HTR-8/SVneo (cell line): ENCODE measurements at regions not wholly inside any gene's neighbourhood (a gene's known extent, or its start where the extent isn't known, plus 50 kb on each side); places are given as distances from the start of the nearest gene placed in this dataset.
"Not testable (repeated sequence)": the region's sequence is repeated elsewhere in the genome, so short reads cannot be mapped to it uniquely, and the experiment has no call there.

ENCODE experiments used
- DNase-seq: peaks from one replicate; pipeline ENCODE4 v3.0.0; 2011; ENCODE audit warnings: low spot score, mixed read lengths; ENCODE audit not compliant: insufficient read length
- FAIRE-seq: peaks from 2 replicates; lab custom pipeline; 2011; peaks lifted over from hg19 to GRCh38; lab: Jason Lieb, UNC

DNA sequence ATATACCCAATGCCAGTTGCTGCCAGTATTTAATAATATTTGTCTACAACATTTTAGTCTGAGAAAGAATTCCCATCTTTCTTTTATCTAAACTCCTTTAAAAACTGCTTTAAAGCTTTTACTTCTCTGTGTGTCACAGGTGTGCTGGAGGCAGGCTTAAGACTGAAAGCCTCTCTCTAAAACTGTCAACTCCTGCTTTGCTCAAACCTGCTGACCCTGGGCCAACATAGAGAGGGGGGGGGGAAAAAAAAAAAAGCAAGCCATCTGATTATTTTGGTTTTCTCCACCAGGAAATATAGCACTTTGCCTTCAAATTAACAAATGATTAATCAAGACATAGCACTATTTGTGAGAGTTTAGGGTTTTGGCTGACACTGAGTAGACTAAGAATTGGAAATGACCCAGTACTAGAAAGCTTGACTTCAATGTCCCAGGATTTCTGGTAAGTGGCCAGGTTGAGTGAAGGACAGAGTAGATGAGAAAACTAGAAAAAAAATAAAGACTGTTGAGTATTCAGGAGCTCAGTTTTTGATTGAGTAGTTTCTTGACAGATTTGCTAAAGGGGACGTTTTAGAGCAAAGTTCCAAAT, 357.0 kb upstream of the FLRT2 start:
- no peak for DNase-seq
- no peak for FAIRE-seq

- FAIRE-seq = no peak
- no peak for DNase-seq
Observed at GRCh38 chr14:85175556-85175955, 354.4 kb upstream of the FLRT2 start.

GRCh38 chr14:85178864-85179263, 351.1 kb upstream of the FLRT2 start:
- FAIRE-seq (no peak), DNase-seq (no peak)

- no peak for FAIRE-seq
- DNase-seq = no peak
Observed at GRCh38 chr14:85180876-85181275, 349.1 kb upstream of the FLRT2 start.

GRCh38 chr14:85182282-85182681, 347.7 kb upstream of the FLRT2 start:
- FAIRE-seq (no peak), DNase-seq (no peak)

DNA sequence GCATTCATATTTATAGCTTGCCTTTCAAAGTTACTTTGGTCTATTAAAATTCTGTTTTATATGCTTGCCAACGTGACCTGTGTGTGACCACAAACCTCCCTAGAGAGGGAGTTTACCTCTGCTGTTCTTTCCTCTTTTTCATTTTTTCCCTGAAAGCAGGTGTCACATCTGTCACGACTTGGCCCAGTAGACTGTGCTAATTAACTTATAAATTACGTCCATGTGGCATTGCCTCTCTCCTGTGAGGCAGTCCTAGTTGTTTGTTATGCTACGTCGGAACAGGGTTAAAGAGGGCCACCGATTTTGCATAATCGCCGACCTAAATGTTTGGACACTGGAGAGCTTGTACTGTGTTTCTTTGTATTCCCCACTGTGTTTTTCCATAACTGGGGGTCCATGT, 343.9 kb upstream of the FLRT2 start:
- FAIRE-seq (no peak), DNase-seq (no peak)

GRCh38 chr14:85187521-85187920, 342.4 kb upstream of the FLRT2 start:
- DNase-seq = no peak
- no peak for FAIRE-seq

- DNase-seq (no peak), FAIRE-seq (no peak)
Observed at GRCh38 chr14:85188836-85189235, 341.1 kb upstream of the FLRT2 start.

DNA sequence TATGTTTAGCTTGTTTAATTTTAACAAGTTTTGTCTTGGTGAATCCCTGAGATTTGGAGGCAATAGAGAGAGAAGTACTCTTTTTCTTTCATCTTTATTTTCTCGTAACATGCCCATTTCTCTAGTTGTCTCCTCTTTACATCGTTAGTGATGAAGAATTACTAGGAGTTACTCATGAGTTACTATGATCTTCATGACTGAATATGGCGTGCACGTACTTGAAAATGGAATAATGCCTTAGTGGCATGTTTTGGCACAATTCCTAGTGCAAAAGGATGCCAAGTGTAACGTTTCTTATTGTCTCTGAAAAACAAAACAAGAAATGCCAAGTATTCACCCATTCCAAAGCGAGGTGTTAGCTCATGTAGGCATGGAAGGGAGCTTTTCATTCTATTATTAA, 340.7 kb upstream of the FLRT2 start:
- FAIRE-seq, DNase-seq: not testable (repeated sequence)

GRCh38 chr14:85190251-85190650, 339.7 kb upstream of the FLRT2 start:
- no peak for FAIRE-seq
- no peak for DNase-seq

- no peak for FAIRE-seq
Observed at GRCh38 chr14:85191986-85192385, 338.0 kb upstream of the FLRT2 start.

GRCh38 chr14:85195872-85196477, 334.0 kb upstream of the FLRT2 start:
- no peak for FAIRE-seq
- DNase-seq = no peak

More at GRCh38 chr14:85191986-85192385, 338.0 kb upstream of the FLRT2 start:
- no peak for DNase-seq

DNA sequence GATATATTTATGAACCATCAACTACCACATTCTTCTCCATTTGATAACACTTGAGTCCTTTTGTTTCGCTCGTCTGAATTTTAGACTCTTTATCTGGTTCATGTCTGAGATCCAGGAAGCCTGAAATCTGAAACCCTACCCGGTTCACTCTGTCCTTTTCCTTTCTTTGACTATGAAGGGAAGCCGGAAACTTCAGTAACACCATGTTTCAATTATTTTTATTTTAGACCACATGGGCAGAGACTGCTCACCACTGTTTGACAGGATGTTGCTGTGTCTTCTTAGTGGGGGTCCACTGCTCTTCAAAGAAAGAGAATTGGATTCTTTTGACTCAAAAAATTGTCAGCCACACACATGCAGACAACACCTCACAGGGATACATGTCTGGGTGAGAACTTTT, 331.9 kb upstream of the FLRT2 start:
- FAIRE-seq = no peak

DNA sequence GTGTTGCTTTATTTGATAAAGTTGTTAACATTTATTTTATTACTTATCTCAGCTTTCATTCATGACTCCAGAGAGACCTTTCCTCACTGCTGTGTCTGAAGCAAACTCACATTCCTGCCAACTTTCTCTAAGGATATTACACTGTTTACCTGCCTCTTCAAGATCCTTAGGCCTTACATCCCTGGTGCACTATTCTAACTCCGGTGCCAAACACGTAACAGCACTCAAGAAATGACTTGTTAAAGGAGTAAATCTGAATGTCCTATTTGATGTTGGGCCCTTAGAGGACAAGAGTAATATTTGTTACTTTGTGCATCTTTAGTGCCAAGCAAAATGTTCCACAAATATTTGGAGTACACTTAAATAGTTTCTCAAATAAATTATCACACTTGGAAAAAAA, 324.1 kb upstream of the FLRT2 start:
- DNase-seq (no peak), FAIRE-seq (no peak)

More for the DNA sequence above, 331.9 kb upstream of the FLRT2 start:
- DNase-seq = no peak

GRCh38 chr14:85214471-85214870, 315.5 kb upstream of the FLRT2 start:
- DNase-seq (no peak), FAIRE-seq (no peak)

DNA sequence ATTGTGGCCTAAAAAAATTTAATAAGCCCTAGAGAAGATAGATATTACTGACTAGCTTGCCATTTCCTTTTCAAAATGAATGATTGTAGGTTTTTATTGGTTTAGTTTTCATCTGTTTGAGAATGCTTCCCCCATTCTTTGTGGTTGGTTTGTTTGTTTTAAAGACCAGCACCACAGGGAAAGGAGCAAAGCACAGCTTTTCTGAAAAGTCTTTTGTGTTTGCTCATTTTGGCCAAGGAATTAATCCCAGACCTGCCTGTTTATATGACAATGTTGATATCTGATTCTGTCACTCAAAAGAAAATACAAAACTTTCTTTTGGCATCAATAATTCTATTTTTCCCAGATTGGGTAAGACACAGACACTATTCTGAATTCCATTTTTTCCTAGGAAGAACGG, 312.5 kb upstream of the FLRT2 start:
- no peak for FAIRE-seq

GRCh38 chr14:85218982-85219381, 311.0 kb upstream of the FLRT2 start:
- DNase-seq = no peak
- FAIRE-seq = no peak

More for the DNA sequence above, 312.5 kb upstream of the FLRT2 start:
- peak; percentile 8 for DNase-seq

- DNase-seq (no peak), FAIRE-seq (no peak)
Observed at GRCh38 chr14:85221832-85222231, 308.1 kb upstream of the FLRT2 start.

DNA sequence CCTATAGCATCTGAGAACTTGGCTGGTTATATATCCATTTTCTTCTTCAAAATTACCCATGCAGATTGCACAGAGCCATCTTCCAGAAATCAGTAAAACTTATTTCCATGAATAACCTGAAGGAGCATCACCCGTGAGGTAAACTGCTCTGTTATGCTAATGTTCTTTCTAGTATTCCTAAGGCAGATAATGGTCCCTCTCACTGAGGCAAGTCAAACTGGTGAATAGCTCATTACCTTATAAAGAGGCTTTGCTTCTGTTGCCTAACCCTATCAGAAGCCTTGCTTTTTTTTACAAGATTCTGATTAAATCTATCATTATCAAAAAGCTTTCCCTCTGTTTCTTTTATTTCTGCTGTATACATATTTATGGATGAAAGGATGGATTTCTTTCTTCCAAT, 307.6 kb upstream of the FLRT2 start:
- FAIRE-seq (no peak), DNase-seq (no peak)

- DNase-seq = no peak
- FAIRE-seq = no peak
Observed at GRCh38 chr14:85223667-85224066, 306.3 kb upstream of the FLRT2 start.

- DNase-seq (no peak), FAIRE-seq (no peak)
Observed at GRCh38 chr14:85224241-85224640, 305.7 kb upstream of the FLRT2 start.

GRCh38 chr14:85233756-85234155, 296.2 kb upstream of the FLRT2 start:
- no peak for DNase-seq

More at GRCh38 chr14:85233756-85234155, 296.2 kb upstream of the FLRT2 start:
- FAIRE-seq = no peak
